DMS 273 treated with DMSO at 0.1 percent for 48 hours (cell line): ENCODE measurements at regions not wholly inside any gene's neighbourhood (a gene's known extent, or its start where the extent isn't known, plus 50 kb on each side); places are given as distances from the start of the nearest gene placed in this dataset.
"Not testable (repeated sequence)": the region's sequence is repeated elsewhere in the genome, so short reads cannot be mapped to it uniquely, and the experiment has no call there.

Source experiments
- DNase-seq: peaks from one replicate; lab custom pipeline; 2025; lab: John Stamatoyannopoulos, UW

GRCh38 chr4:129707949-129708348 is 612.0 kb downstream of the C4orf33 start:
- no peak for DNase-seq

GRCh38 chr4:129708784-129709183 is 612.8 kb downstream of the C4orf33 start:
- no peak for DNase-seq

- no peak for DNase-seq
Observed at GRCh38 chr4:129738175-129738574, 642.2 kb downstream of the C4orf33 start.

- no peak for DNase-seq
Observed at GRCh38 chr4:129747756-129748155, 651.8 kb downstream of the C4orf33 start.

GRCh38 chr4:129748991-129749390 is 653.0 kb downstream of the C4orf33 start:
- no peak for DNase-seq

GRCh38 chr4:129751646-129752045 is 655.7 kb downstream of the C4orf33 start:
- DNase-seq = no peak

- DNase-seq = no peak
Observed at GRCh38 chr4:129783596-129783995, 687.6 kb downstream of the C4orf33 start.

- no peak for DNase-seq
Observed at GRCh38 chr4:129788486-129788885, 692.5 kb downstream of the C4orf33 start.

- no peak for DNase-seq
Observed at GRCh38 chr4:129804461-129804981, 708.6 kb downstream of the C4orf33 start.

- no peak for DNase-seq
Observed at GRCh38 chr4:129806986-129807385, 711.0 kb downstream of the C4orf33 start.

- DNase-seq = no peak
Observed at GRCh38 chr4:129808242-129808641, 712.3 kb downstream of the C4orf33 start.

- DNase-seq = no peak
Observed at GRCh38 chr4:129821073-129821472, 725.1 kb downstream of the C4orf33 start.

- DNase-seq = no peak
Observed at GRCh38 chr4:129821963-129822362, 726.0 kb downstream of the C4orf33 start.

GRCh38 chr4:129822701-129823100 is 726.7 kb downstream of the C4orf33 start:
- DNase-seq = no peak

GRCh38 chr4:129823105-129823504 is 727.2 kb downstream of the C4orf33 start:
- DNase-seq = no peak

GRCh38 chr4:129829373-129829772 is 733.4 kb downstream of the C4orf33 start:
- no peak for DNase-seq

- DNase-seq = no peak
Observed at GRCh38 chr4:129839687-129840086, 743.7 kb downstream of the C4orf33 start.

GRCh38 chr4:129842096-129842495 is 746.1 kb downstream of the C4orf33 start:
- no peak for DNase-seq

GRCh38 chr4:129852434-129852833 is 756.5 kb downstream of the C4orf33 start:
- no peak for DNase-seq

- DNase-seq = not testable (repeated sequence)
Observed at GRCh38 chr4:129853685-129854467, 757.9 kb downstream of the C4orf33 start.

- DNase-seq = no peak
Observed at GRCh38 chr4:129862461-129862860, 766.5 kb downstream of the C4orf33 start.

GRCh38 chr4:129863206-129863605 is 767.3 kb downstream of the C4orf33 start:
- no peak for DNase-seq

- DNase-seq = no peak
Observed at GRCh38 chr4:129883996-129884395, 788.0 kb downstream of the C4orf33 start.

- DNase-seq = no peak
Observed at GRCh38 chr4:129897111-129897510, 801.2 kb downstream of the C4orf33 start.
